DND-41 (cell line): ENCODE measurements at regions not wholly inside any gene's neighbourhood (a gene's known extent, or its start where the extent isn't known, plus 50 kb on each side); places are given as distances from the start of the nearest gene placed in this dataset.

Source experiments
- ATAC-seq: fragments of 200-7000 bp; cut with Tn5 transposase; 3 replicates; pipeline ENCODE4 v1.9.1; 2021; ENCODE audit warnings: low read depth; ENCODE audit not compliant: insufficient read depth
- DNase-seq: peaks from one replicate; pipeline ENCODE4 v3.0.0-alpha.2; 2020
- H2AFZ ChIP-seq: 2 replicates; pipeline ENCODE4 v1.6.0; 2012; ENCODE audit warnings: low read depth, low read length
- H3K27ac ChIP-seq: 2 replicates; pipeline ENCODE4 v1.5.1; 2012; ENCODE audit warnings: low read length, inconsistent platforms
- H3K27me3 ChIP-seq: fragments of 200-600 bp; sonication (generic); 2 replicates; pipeline ENCODE4 v1.6.0; 2012; ENCODE audit warnings: low read length, mild to moderate bottlenecking, inconsistent platforms; ENCODE audit not compliant: insufficient read depth, poor library complexity
- H3K36me3 ChIP-seq: 2 replicates; pipeline ENCODE4 v1.5.1; 2012; ENCODE audit warnings: low read length, inconsistent platforms; ENCODE audit not compliant: insufficient read depth
- H3K4me1 ChIP-seq: 2 replicates; pipeline ENCODE4 v1.5.1; 2012; ENCODE audit warnings: mild to moderate bottlenecking, low read length; ENCODE audit not compliant: insufficient read depth
- H3K4me2 ChIP-seq: 2 replicates; pipeline ENCODE4 v1.6.0; 2012; ENCODE audit warnings: mild to moderate bottlenecking, moderate library complexity, low read length, inconsistent platforms; ENCODE audit not compliant: insufficient read depth
- H3K4me3 ChIP-seq, 2 experiments: fragments of 200-600 bp in 1 of 2; shearing (Covaris generic) in 1 of 2; 2 replicates each; pipeline ENCODE4 v1.5.1; 2012 to 2016; ENCODE audit warnings: inconsistent platforms in 2 of 2, low read length in 2 of 2, mild to moderate bottlenecking in 2 of 2, low read depth in 1 of 2, moderate library complexity in 1 of 2
- H3K79me2 ChIP-seq: 2 replicates; pipeline ENCODE4 v1.6.0; 2012; ENCODE audit warnings: low read length, inconsistent platforms; ENCODE audit not compliant: insufficient read depth
- H3K9ac ChIP-seq: 2 replicates; pipeline ENCODE4 v1.6.0; 2012; ENCODE audit warnings: low read depth, mild to moderate bottlenecking, inconsistent platforms, low read length, moderate library complexity
- H3K9me3 ChIP-seq: 2 replicates; pipeline ENCODE4 v1.5.1; 2012; ENCODE audit warnings: low read length, moderate library complexity, mild to moderate bottlenecking, inconsistent platforms; ENCODE audit not compliant: insufficient read depth, severe bottlenecking
- H4K20me1 ChIP-seq: 2 replicates; pipeline ENCODE4 v1.6.0; 2012; ENCODE audit warnings: low read length; ENCODE audit not compliant: insufficient read depth
- CTCF ChIP-seq: IDR thresholded peaks from 2 replicates; pipeline ENCODE4 v1.5.1; 2012; ENCODE audit warnings: borderline replicate concordance, low read length, moderate library complexity, mild to moderate bottlenecking; ENCODE audit not compliant: poor library complexity, severe bottlenecking; ENCODE audit errors: extremely low read depth
- EZH2 ChIP-seq: IDR thresholded peaks from 3 replicates; pipeline ENCODE4 v1.6.1; 2012; ENCODE audit warnings: borderline replicate concordance, low read depth, mild to moderate bottlenecking, moderate library complexity, low read length, inconsistent platforms; ENCODE audit not compliant: severe bottlenecking

GRCh38 chr11:121892863-121893262 is 223.2 kb downstream of the BLID start:
- no peak overlapping the region for H3K4me3 ChIP-seq
- no peaks in the 10 kb centered on the region for H3K79me2 ChIP-seq
- no peak overlapping the region for H3K27ac ChIP-seq
- no peaks in the 10 kb centered on the region for H3K36me3 ChIP-seq
- H3K4me2 ChIP-seq = no peak overlapping the region
- no peaks in the 10 kb centered on the region for H3K4me1 ChIP-seq
- ATAC-seq (no peak), DNase-seq (no peak)
- TF ChIP-seq CTCF (no peak), EZH2 (no peak)
- H2AFZ ChIP-seq = no peak overlapping the region
- no peak overlapping the region for H3K9ac ChIP-seq
- H3K9me3 ChIP-seq = no peaks in the 10 kb centered on the region
- H3K27me3 ChIP-seq = peaks cover 2% of the 10 kb centered on the region
- no peaks in the 10 kb centered on the region for H4K20me1 ChIP-seq

- Histone ChIP-seq H3K4me3 (no peak overlapping the region), H3K79me2 (no peaks in the 10 kb centered on the region), H3K27ac (no peak overlapping the region), H3K27me3 (peaks cover 3% of the 10 kb centered on the region), H3K4me1 (no peaks in the 10 kb centered on the region), H3K36me3 (no peaks in the 10 kb centered on the region), H2AFZ (no peak overlapping the region), H3K9ac (no peak overlapping the region), H4K20me1 (no peaks in the 10 kb centered on the region), H3K4me2 (no peak overlapping the region), H3K9me3 (no peaks in the 10 kb centered on the region)
- TF ChIP-seq EZH2 (no peak), CTCF (no peak)
- ATAC-seq (no peak), DNase-seq (no peak)
These were observed 223.8 kb downstream of the BLID start for GRCh38 chr11:121892131-121892681.

- Histone ChIP-seq H2AFZ (no peak overlapping the region), H3K27me3 (peaks cover 7% of the 10 kb centered on the region), H3K4me3 (no peak overlapping the region), H4K20me1 (no peaks in the 10 kb centered on the region), H3K4me1 (no peaks in the 10 kb centered on the region), H3K36me3 (no peaks in the 10 kb centered on the region), H3K79me2 (no peaks in the 10 kb centered on the region), H3K4me2 (no peak overlapping the region), H3K27ac (no peak overlapping the region), H3K9ac (no peak overlapping the region), H3K9me3 (no peaks in the 10 kb centered on the region)
- DNase-seq (no peak), ATAC-seq (no peak)
- TF ChIP-seq CTCF (no peak), EZH2 (no peak)
These were observed 225.0 kb downstream of the BLID start for GRCh38 chr11:121890946-121891515.
